Stimulated activated memory B cell treated with anti-CD40 and anti-IgM and Interleukin-4, amounts not matched to agents 10 μg/mL and 1 μg/mL and 100 μg/mL, for 72 hours (primary cell): ENCODE measurements at regions not wholly inside any gene's neighbourhood (a gene's known extent, or its start where the extent isn't known, plus 50 kb on each side); places are given as distances from the start of the nearest gene placed in this dataset.
"Not testable (repeated sequence)": the region's sequence is repeated elsewhere in the genome, so short reads cannot be mapped to it uniquely, and the experiment has no call there.

Source experiments
- ATAC-seq: fragments of 150-1000 bp; cut with Tn5 transposase; 2 replicates; pipeline ENCODE4 v1.10.0; 2021
- H3K27ac Mint-ChIP-seq: one replicate; pipeline ENCODE4 v1.8.0; 2022; ENCODE audit warnings: mild to moderate bottlenecking, mixed read lengths
- H3K27me3 Mint-ChIP-seq: one replicate; pipeline ENCODE4 v1.8.0; 2022; ENCODE audit warnings: mixed read lengths
- H3K36me3 Mint-ChIP-seq: one replicate; pipeline ENCODE4 v1.8.0; 2022; ENCODE audit warnings: mixed read lengths
- H3K4me1 Mint-ChIP-seq: one replicate; pipeline ENCODE4 v1.8.0; 2022; ENCODE audit warnings: mixed read lengths
- H3K4me3 Mint-ChIP-seq: one replicate; pipeline ENCODE4 v1.8.0; 2022; ENCODE audit warnings: mild to moderate bottlenecking, moderate library complexity, mixed read lengths
- H3K9me3 Mint-ChIP-seq: one replicate; pipeline ENCODE4 v1.8.0; 2022; ENCODE audit warnings: mixed read lengths

DNA sequence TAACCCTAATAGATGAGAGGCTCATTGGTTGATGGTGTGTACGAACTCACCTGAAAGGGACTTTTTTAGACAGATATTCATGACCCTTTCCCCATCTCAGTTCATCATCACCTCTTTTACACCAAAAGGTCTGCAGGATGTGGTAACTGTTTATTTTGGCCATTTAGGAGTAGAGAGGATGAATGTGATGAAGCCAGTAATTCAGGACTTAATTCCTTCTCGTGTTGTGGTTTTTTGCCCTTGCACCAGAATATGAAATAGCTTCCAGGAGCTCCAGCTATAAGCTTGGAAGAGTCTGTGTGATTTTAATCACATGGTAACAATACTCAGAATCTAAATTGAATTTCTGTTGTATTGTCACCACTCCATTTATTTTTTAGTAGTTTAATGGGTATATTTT lies 189.4 kb upstream of the KCTD3 start:
- Mint-ChIP-seq H3K27me3 (no peaks in the 10 kb centered on the region), H3K4me1 (no peaks in the 10 kb centered on the region), H3K9me3 (no peaks in the 10 kb centered on the region), H3K36me3 (no peaks in the 10 kb centered on the region), H3K4me3 (no peak overlapping the region), H3K27ac (no peak overlapping the region)
- no peak for ATAC-seq

- ATAC-seq = no peak
- Mint-ChIP-seq H3K36me3 (no peaks in the 10 kb centered on the region), H3K27ac (no peak overlapping the region), H3K9me3 (no peaks in the 10 kb centered on the region), H3K4me3 (no peak overlapping the region), H3K27me3 (no peaks in the 10 kb centered on the region), H3K4me1 (no peaks in the 10 kb centered on the region)
These were observed 186.5 kb upstream of the KCTD3 start for GRCh38 chr1:215380566-215380965.

GRCh38 chr1:215393476-215393875 lies 173.6 kb upstream of the KCTD3 start:
- Mint-ChIP-seq H3K4me3 (no peak overlapping the region), H3K36me3 (no peaks in the 10 kb centered on the region), H3K4me1 (no peaks in the 10 kb centered on the region), H3K27me3 (no peaks in the 10 kb centered on the region), H3K27ac (no peak overlapping the region), H3K9me3 (peaks cover 11% of the 10 kb centered on the region)
- ATAC-seq = no peak

DNA sequence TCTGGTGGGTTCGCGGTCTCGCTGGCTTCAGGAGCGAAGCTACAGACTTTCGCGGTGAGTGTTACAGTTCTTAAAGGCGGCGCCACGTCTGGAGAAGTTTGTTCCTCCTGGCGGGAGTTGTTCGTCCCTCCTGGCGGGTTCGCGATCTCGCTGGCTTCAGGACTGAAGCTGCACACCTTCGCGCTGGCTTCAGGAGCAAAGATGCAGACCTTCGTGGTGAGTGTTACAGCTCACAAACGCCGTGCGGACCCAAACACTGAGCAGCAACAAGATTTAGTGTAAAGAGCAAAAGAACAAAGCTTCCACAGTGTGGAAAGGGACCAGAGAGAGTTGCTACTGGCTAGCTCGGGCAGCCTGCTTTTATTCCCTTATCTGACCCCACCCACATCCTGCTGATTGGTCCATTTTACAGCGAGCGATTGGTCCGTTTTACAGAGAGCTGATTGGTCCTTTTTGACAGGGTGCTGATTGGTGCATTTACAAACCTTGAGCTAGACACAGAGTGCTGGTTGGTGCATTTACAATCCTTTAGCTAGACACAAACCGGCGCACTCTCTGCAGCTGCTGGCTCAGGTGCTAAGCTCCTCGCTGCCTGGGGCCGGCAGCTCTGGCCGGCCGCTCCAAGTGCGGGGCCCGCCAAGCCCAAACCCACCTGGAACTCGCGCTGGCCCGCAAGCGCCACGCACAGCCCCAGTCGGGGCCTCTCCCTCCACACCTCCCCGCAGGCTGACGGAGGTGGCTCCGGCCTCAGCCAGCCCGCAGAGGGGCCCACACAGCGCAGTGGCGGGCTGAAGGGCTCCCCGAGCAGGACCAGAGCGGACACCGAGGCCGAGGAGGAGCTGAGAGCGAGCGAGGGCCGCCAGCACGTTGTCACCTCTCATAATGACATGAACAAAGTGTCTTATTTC lies 172.8 kb upstream of the KCTD3 start:
- Mint-ChIP-seq H3K27ac (no peak overlapping the region), H3K4me1 (no peaks in the 10 kb centered on the region), H3K36me3 (no peaks in the 10 kb centered on the region), H3K9me3 (peaks cover 11% of the 10 kb centered on the region), H3K4me3 (no peak overlapping the region), H3K27me3 (no peaks in the 10 kb centered on the region)
- peak; percentile 27 for ATAC-seq

DNA sequence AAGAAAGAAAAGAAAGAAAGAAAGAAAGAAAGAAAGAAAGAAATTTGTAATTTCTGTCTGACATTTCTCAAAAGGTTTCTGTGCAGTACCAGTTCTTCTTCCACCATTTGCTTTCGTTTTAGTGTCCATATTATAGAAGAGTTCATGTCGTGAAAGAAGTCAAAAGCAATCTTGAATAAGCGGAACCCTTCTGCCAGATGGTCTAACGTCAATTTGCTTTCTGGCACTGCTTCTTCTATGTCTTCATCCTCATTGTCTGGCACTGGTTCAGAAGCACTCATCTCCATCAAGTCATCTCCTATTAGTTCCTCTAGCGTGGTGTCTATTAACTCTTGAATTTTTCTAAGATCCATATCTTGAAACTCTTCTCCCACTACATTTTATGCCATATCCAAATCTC lies 170.0 kb upstream of the KCTD3 start:
- Mint-ChIP-seq H3K9me3 (peaks cover 6% of the 10 kb centered on the region), H3K27ac (no peak overlapping the region), H3K36me3 (no peaks in the 10 kb centered on the region), H3K4me1 (no peaks in the 10 kb centered on the region), H3K27me3 (no peaks in the 10 kb centered on the region), H3K4me3 (no peak overlapping the region)
- ATAC-seq = no peak

DNA sequence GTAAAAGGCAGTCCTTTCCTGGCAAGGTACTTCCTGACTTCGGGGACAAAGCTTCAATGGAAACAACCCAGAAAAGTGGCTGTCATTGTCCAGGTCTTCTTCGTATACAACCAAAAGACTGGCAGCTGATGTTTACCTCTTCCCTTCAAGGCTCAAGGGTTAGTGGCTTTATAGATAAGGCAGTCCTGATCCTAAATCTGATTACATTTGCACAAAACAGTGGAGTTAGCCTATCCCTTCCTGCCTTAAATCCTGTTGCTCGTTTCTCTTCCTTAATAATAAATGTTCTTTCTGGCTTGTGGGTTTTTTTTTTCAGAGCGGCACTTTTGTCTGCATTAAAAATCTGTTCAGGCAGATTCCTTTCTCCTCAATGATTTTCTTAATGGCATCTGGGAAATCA lies 169.3 kb upstream of the KCTD3 start:
- H3K27me3 Mint-ChIP-seq = no peaks in the 10 kb centered on the region
- no peaks in the 10 kb centered on the region for H3K4me1 Mint-ChIP-seq
- H3K36me3 Mint-ChIP-seq = no peaks in the 10 kb centered on the region
- H3K27ac Mint-ChIP-seq = no peak overlapping the region
- ATAC-seq = no peak
- peaks cover 6% of the 10 kb centered on the region for H3K9me3 Mint-ChIP-seq
- no peak overlapping the region for H3K4me3 Mint-ChIP-seq

GRCh38 chr1:215399787-215400186 lies 167.3 kb upstream of the KCTD3 start:
- peaks cover 2% of the 10 kb centered on the region for H3K9me3 Mint-ChIP-seq
- H3K27me3 Mint-ChIP-seq = no peaks in the 10 kb centered on the region
- no peak overlapping the region for H3K27ac Mint-ChIP-seq
- no peak for ATAC-seq
- H3K4me1 Mint-ChIP-seq = no peaks in the 10 kb centered on the region
- no peak overlapping the region for H3K4me3 Mint-ChIP-seq
- no peaks in the 10 kb centered on the region for H3K36me3 Mint-ChIP-seq

DNA sequence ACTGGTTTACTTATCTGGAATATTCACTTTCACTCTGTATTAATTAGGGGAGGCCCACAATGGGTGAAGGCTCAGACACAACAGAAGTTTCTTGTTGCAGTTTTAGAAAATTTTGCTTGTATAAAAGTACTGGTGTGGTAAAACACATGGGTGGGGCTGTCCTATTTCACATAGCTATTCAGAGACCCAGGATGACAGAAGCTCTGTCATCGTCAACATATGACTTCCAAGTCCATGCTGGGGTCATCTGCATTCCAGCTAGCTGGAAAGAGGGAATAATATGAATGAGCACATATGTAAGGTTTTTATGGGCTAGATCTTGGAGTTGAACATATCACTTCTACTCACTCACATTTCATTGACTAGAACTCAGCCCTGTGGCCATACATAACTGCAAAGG lies 166.4 kb upstream of the KCTD3 start:
- Mint-ChIP-seq H3K27ac (no peak overlapping the region), H3K4me1 (no peaks in the 10 kb centered on the region), H3K27me3 (no peaks in the 10 kb centered on the region), H3K9me3 (peaks cover 2% of the 10 kb centered on the region), H3K36me3 (no peaks in the 10 kb centered on the region), H3K4me3 (no peak overlapping the region)
- ATAC-seq = no peak

GRCh38 chr1:215402147-215402546 lies 165.0 kb upstream of the KCTD3 start:
- Mint-ChIP-seq H3K9me3 (no peaks in the 10 kb centered on the region), H3K4me1 (no peaks in the 10 kb centered on the region), H3K27me3 (no peaks in the 10 kb centered on the region), H3K36me3 (no peaks in the 10 kb centered on the region), H3K27ac (no peak overlapping the region), H3K4me3 (no peak overlapping the region)
- no peak for ATAC-seq

GRCh38 chr1:215405211-215405610 lies 161.9 kb upstream of the KCTD3 start:
- ATAC-seq = no peak
- Mint-ChIP-seq H3K27me3 (no peaks in the 10 kb centered on the region), H3K4me3 (no peak overlapping the region), H3K36me3 (no peaks in the 10 kb centered on the region), H3K9me3 (no peaks in the 10 kb centered on the region), H3K27ac (no peak overlapping the region), H3K4me1 (no peaks in the 10 kb centered on the region)

DNA sequence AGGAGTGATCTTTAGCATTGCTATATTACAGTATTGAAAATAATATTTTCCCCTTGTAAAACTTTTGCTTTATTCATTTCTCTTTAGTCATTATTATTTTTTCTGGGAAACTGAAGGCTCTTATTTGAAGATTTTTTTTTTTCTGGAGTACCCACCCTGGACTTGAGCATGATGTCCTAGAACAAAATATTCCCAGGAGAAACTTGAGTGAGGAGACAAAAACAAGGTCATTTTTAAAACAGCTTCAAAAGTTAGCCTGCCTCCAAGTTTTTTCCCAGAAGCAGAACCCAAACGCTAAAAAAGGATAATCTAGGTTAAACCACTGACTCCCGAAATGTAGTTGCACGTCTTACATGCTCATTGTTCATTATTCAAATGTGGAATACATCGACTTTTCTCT lies 160.2 kb upstream of the KCTD3 start:
- H3K36me3 Mint-ChIP-seq = no peaks in the 10 kb centered on the region
- no peak for ATAC-seq
- no peak overlapping the region for H3K27ac Mint-ChIP-seq
- H3K9me3 Mint-ChIP-seq = peaks cover 3% of the 10 kb centered on the region
- H3K4me3 Mint-ChIP-seq = no peak overlapping the region
- H3K27me3 Mint-ChIP-seq = no peaks in the 10 kb centered on the region
- no peaks in the 10 kb centered on the region for H3K4me1 Mint-ChIP-seq

GRCh38 chr1:215407575-215407974 lies 159.5 kb upstream of the KCTD3 start:
- no peaks in the 10 kb centered on the region for H3K4me1 Mint-ChIP-seq
- no peak overlapping the region for H3K27ac Mint-ChIP-seq
- H3K9me3 Mint-ChIP-seq = peaks cover 6% of the 10 kb centered on the region
- no peaks in the 10 kb centered on the region for H3K36me3 Mint-ChIP-seq
- ATAC-seq = no peak
- no peak overlapping the region for H3K4me3 Mint-ChIP-seq
- H3K27me3 Mint-ChIP-seq = no peaks in the 10 kb centered on the region

GRCh38 chr1:215409546-215409945 lies 157.6 kb upstream of the KCTD3 start:
- H3K4me3 Mint-ChIP-seq, H3K27ac Mint-ChIP-seq, H3K36me3 Mint-ChIP-seq, H3K27me3 Mint-ChIP-seq, H3K9me3 Mint-ChIP-seq, ATAC-seq, H3K4me1 Mint-ChIP-seq: not testable (repeated sequence)

DNA sequence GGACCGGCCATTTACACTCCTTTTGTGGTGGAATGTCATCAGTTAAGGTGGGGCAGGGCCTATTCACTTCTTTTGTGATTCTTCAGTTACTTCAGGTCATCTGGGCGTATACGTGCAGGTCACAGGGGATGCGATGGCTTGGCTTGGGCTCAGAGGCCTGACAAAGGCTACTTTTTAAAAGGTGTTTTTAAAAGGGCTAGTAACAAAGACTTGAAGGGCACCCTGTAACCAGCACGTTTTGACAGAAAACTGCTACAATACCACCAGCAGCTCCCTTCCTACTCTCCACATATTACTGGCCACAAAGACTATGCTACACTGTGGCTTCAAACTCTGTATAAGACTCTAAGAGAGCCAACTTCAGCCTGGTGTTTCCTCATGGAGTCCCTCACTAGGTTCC lies 151.6 kb upstream of the KCTD3 start:
- not testable (repeated sequence) for H3K27ac Mint-ChIP-seq, H3K36me3 Mint-ChIP-seq, H3K9me3 Mint-ChIP-seq, H3K4me1 Mint-ChIP-seq, H3K4me3 Mint-ChIP-seq, H3K27me3 Mint-ChIP-seq, ATAC-seq

GRCh38 chr1:215416497-215416896 lies 150.6 kb upstream of the KCTD3 start:
- peaks cover 5% of the 10 kb centered on the region for H3K9me3 Mint-ChIP-seq
- H3K4me1 Mint-ChIP-seq = no peaks in the 10 kb centered on the region
- no peak for ATAC-seq
- no peaks in the 10 kb centered on the region for H3K27me3 Mint-ChIP-seq
- H3K27ac Mint-ChIP-seq = no peak overlapping the region
- no peaks in the 10 kb centered on the region for H3K36me3 Mint-ChIP-seq
- H3K4me3 Mint-ChIP-seq = no peak overlapping the region

GRCh38 chr1:215417122-215417521 lies 150.0 kb upstream of the KCTD3 start:
- Mint-ChIP-seq H3K27me3 (no peaks in the 10 kb centered on the region), H3K36me3 (no peaks in the 10 kb centered on the region), H3K4me3 (no peak overlapping the region), H3K27ac (no peak overlapping the region), H3K4me1 (no peaks in the 10 kb centered on the region), H3K9me3 (peaks cover 5% of the 10 kb centered on the region)
- ATAC-seq = no peak
